DMS114 treated with DMSO at 0.1 percent for 48 hours (cell line): ENCODE measurements at regions not wholly inside any gene's neighbourhood (a gene's known extent, or its start where the extent isn't known, plus 50 kb on each side); places are given as distances from the start of the nearest gene placed in this dataset.

ENCODE experiments used
- DNase-seq: peaks from one replicate; lab custom pipeline; 2025; ENCODE audit not compliant: unreplicated experiment; lab: John Stamatoyannopoulos, UW

GRCh38 chr2:172351586-172351985, 75.8 kb upstream of the ITGA6 start:
- DNase-seq: no peak

- DNase-seq: no peak
Observed at GRCh38 chr2:172354347-172354746, 73.0 kb upstream of the ITGA6 start.

GRCh38 chr2:172357442-172357841, 69.9 kb upstream of the ITGA6 start:
- DNase-seq: no peak

- DNase-seq: no peak
Observed at GRCh38 chr2:172358691-172359556, 68.5 kb upstream of the ITGA6 start.

GRCh38 chr2:172361360-172361759, 66.0 kb upstream of the ITGA6 start:
- no peak for DNase-seq

- no peak for DNase-seq
Observed at GRCh38 chr2:172361840-172362239, 65.5 kb upstream of the ITGA6 start.

GRCh38 chr2:172364261-172364660, 63.1 kb upstream of the ITGA6 start:
- no peak for DNase-seq

GRCh38 chr2:172366596-172367150, 60.7 kb upstream of the ITGA6 start:
- DNase-seq: no peak

- DNase-seq: no peak
Observed at GRCh38 chr2:172370821-172371455, 56.4 kb upstream of the ITGA6 start.

GRCh38 chr2:172372436-172372835, 55.0 kb upstream of the ITGA6 start:
- no peak for DNase-seq

GRCh38 chr2:172373076-172373475, 54.3 kb upstream of the ITGA6 start:
- no peak for DNase-seq

GRCh38 chr2:172373766-172374165, 53.6 kb upstream of the ITGA6 start:
- no peak for DNase-seq

- no peak for DNase-seq
Observed at GRCh38 chr2:172374318-172375240, 52.8 kb upstream of the ITGA6 start.

GRCh38 chr2:172375251-172375650, 52.1 kb upstream of the ITGA6 start:
- no peak for DNase-seq

- no peak for DNase-seq
Observed at GRCh38 chr2:172376016-172376415, 51.4 kb upstream of the ITGA6 start.

- no peak for DNase-seq
Observed at GRCh38 chr2:172376505-172377125, 50.8 kb upstream of the ITGA6 start.

- no peak for DNase-seq
Observed at GRCh38 chr2:172377408-172377807, 50.0 kb upstream of the ITGA6 start.
